Astrocyte (in vitro differentiated cells and primary cell): ENCODE measurements at regions not wholly inside any gene's neighbourhood (a gene's known extent, or its start where the extent isn't known, plus 50 kb on each side); places are given as distances from the start of the nearest gene placed in this dataset.

Experiments used
- DNase-seq: peaks from one replicate; pipeline ENCODE4 v3.0.0-alpha.2; 2010; ENCODE audit warnings: low read depth
- FAIRE-seq: peaks from 2 replicates; lab custom pipeline; 2011; peaks lifted over from hg19 to GRCh38; lab: Jason Lieb, UNC
- H2AFZ ChIP-seq: 2 replicates; pipeline ENCODE4 v1.6.0; 2012; ENCODE audit warnings: low read depth, low read length, inconsistent platforms
- H3K27ac ChIP-seq: 2 replicates; pipeline ENCODE4 v1.5.1; 2011; ENCODE audit warnings: low read depth, low read length, inconsistent platforms
- H3K27me3 ChIP-seq: 2 replicates; pipeline ENCODE4 v1.6.0; 2011; ENCODE audit warnings: low read length, inconsistent platforms; ENCODE audit not compliant: insufficient read depth
- H3K36me3 ChIP-seq: 2 replicates; pipeline ENCODE4 v1.5.1; 2011; ENCODE audit warnings: low read length, inconsistent platforms; ENCODE audit not compliant: insufficient read depth
- H3K4me1 ChIP-seq: 2 replicates; pipeline ENCODE4 v1.5.1; 2011; ENCODE audit warnings: low read length, inconsistent platforms; ENCODE audit not compliant: insufficient read depth
- H3K4me2 ChIP-seq: 2 replicates; pipeline ENCODE4 v1.6.0; 2012; ENCODE audit warnings: low read length, inconsistent platforms
- H3K4me3 ChIP-seq: 2 replicates; pipeline ENCODE4 v1.5.1; 2011; ENCODE audit warnings: low read depth, mild to moderate bottlenecking, low read length, inconsistent platforms; ENCODE audit not compliant: insufficient read depth
- H3K79me2 ChIP-seq: 2 replicates; pipeline ENCODE4 v1.6.0; 2012; ENCODE audit warnings: mild to moderate bottlenecking, low read length, inconsistent platforms; ENCODE audit not compliant: insufficient read depth
- H3K9ac ChIP-seq: 2 replicates; pipeline ENCODE4 v1.6.0; 2012; ENCODE audit warnings: mild to moderate bottlenecking, low read length, inconsistent platforms
- H3K9me3 ChIP-seq: 2 replicates; pipeline ENCODE4 v1.5.1; 2012; ENCODE audit warnings: low read depth, mild to moderate bottlenecking, low read length, inconsistent platforms; ENCODE audit not compliant: insufficient read depth
- H4K20me1 ChIP-seq: 2 replicates; pipeline ENCODE4 v1.6.0; 2012; ENCODE audit warnings: low read length, inconsistent platforms; ENCODE audit not compliant: insufficient read depth
- H3K27ac Mint-ChIP-seq: one replicate; pipeline ENCODE4 v1.8.0; 2021; ENCODE audit warnings: mild to moderate bottlenecking, mixed read lengths; ENCODE audit not compliant: unreplicated experiment
- H3K27me3 Mint-ChIP-seq: one replicate; pipeline ENCODE4 v1.8.0; 2021; ENCODE audit warnings: low read depth, mixed read lengths; ENCODE audit not compliant: unreplicated experiment
- H3K36me3 Mint-ChIP-seq: one replicate; pipeline ENCODE4 v1.8.0; 2021; ENCODE audit warnings: low read depth, mixed read lengths; ENCODE audit not compliant: unreplicated experiment
- H3K4me1 Mint-ChIP-seq: one replicate; pipeline ENCODE4 v1.8.0; 2021; ENCODE audit warnings: low read depth, mixed read lengths; ENCODE audit not compliant: unreplicated experiment
- H3K4me3 Mint-ChIP-seq: one replicate; pipeline ENCODE4 v1.8.0; 2021; ENCODE audit warnings: mild to moderate bottlenecking, moderate library complexity, mixed read lengths; ENCODE audit not compliant: unreplicated experiment
- H3K9me3 Mint-ChIP-seq: one replicate; pipeline ENCODE4 v1.8.0; 2021; ENCODE audit warnings: mild to moderate bottlenecking, mixed read lengths; ENCODE audit not compliant: unreplicated experiment
- EZH2 ChIP-seq: IDR thresholded peaks from 2 replicates; pipeline ENCODE4 v1.6.1; 2012; ENCODE audit warnings: mild to moderate bottlenecking, low read length, inconsistent platforms; ENCODE audit not compliant: insufficient read depth
- TF ChIP-seq, protein P1 (sequence below): IDR thresholded peaks from 2 replicates; pipeline ENCODE4 v1.5.1; 2011; ENCODE audit warnings: low read depth, mild to moderate bottlenecking, inconsistent platforms, low read length, moderate library complexity; ENCODE audit not compliant: insufficient read depth

DNA sequence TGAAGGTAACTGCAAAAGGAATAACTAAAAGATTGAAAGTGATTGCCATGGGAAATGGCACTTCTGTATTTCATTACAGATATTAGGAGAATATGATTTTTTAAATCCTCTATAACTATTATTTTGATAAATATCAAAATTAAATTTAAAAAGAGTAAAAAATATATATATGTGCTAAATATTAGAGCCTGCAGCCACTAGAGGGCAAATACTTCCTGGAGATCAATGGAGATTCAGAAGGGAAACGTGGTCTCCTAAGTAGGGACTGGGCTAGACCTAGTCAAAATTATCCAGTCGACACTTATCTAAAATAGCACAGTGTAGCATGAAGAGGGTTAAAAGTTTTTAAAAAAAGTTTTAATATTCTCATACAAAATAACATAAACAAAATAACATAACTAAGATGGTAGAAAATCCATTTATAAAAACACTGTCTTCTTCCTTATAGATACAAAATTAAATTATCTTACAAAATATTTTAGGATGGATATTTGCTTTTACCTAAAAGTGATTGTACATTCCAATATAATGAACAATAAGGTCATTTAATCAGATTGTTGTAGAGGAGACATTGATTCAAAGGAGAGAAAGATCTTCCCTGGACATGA, 434.3 kb downstream of the MDFIC start:
- H3K27me3 Mint-ChIP-seq, result no peaks in the 10 kb centered on the region
- Histone ChIP-seq H3K9ac (no peak overlapping the region), H3K4me1 (no peaks in the 10 kb centered on the region), H3K9me3 (no peaks in the 10 kb centered on the region), H3K4me2 (no peak overlapping the region), H3K36me3 (no peaks in the 10 kb centered on the region), H3K4me3 (no peak overlapping the region), H3K27me3 (no peaks in the 10 kb centered on the region), H3K79me2 (no peaks in the 10 kb centered on the region), H4K20me1 (no peaks in the 10 kb centered on the region), H3K27ac (peak overlapping the region; percentile 22), H2AFZ (no peak overlapping the region)
- H3K27ac Mint-ChIP-seq, result no peak overlapping the region
- no peaks in the 10 kb centered on the region for H3K9me3 Mint-ChIP-seq
- no peaks in the 10 kb centered on the region for H3K4me1 Mint-ChIP-seq
- DNase-seq (peak; percentile 4), FAIRE-seq (no peak)
- no peaks in the 10 kb centered on the region for H3K36me3 Mint-ChIP-seq
- no peak overlapping the region for H3K4me3 Mint-ChIP-seq
- TF ChIP-seq EZH2, result no peak
- TF ChIP-seq, protein P1, sequence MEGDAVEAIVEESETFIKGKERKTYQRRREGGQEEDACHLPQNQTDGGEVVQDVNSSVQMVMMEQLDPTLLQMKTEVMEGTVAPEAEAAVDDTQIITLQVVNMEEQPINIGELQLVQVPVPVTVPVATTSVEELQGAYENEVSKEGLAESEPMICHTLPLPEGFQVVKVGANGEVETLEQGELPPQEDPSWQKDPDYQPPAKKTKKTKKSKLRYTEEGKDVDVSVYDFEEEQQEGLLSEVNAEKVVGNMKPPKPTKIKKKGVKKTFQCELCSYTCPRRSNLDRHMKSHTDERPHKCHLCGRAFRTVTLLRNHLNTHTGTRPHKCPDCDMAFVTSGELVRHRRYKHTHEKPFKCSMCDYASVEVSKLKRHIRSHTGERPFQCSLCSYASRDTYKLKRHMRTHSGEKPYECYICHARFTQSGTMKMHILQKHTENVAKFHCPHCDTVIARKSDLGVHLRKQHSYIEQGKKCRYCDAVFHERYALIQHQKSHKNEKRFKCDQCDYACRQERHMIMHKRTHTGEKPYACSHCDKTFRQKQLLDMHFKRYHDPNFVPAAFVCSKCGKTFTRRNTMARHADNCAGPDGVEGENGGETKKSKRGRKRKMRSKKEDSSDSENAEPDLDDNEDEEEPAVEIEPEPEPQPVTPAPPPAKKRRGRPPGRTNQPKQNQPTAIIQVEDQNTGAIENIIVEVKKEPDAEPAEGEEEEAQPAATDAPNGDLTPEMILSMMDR, result peak; percentile 43

DNA sequence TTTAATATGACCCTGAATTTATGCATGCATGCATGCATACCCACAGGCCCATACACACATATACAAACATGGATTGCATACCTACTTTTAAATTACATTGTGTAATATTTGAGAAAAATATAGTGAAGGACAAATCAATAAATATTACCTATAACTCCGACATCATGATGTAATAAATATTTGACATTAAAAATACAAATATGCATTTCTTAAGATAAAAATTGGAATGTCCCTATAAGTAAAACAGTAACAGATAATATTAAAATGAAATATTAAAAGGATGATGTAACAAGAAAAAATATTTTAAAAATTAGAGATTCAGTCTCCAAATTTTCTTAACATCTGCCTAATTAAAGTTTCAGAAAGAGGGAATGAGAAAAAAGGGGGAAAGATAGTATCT, 433.0 kb downstream of the MDFIC start:
- FAIRE-seq, result no peak
- Histone ChIP-seq H3K27me3 (no peaks in the 10 kb centered on the region), H2AFZ (no peak overlapping the region), H4K20me1 (no peaks in the 10 kb centered on the region), H3K9me3 (no peaks in the 10 kb centered on the region), H3K36me3 (no peaks in the 10 kb centered on the region), H3K9ac (no peak overlapping the region), H3K27ac (no peak overlapping the region), H3K79me2 (no peaks in the 10 kb centered on the region), H3K4me2 (no peak overlapping the region), H3K4me3 (no peak overlapping the region), H3K4me1 (no peaks in the 10 kb centered on the region)
- Mint-ChIP-seq H3K4me1 (no peaks in the 10 kb centered on the region), H3K36me3 (no peaks in the 10 kb centered on the region), H3K27me3 (no peaks in the 10 kb centered on the region), H3K4me3 (no peak overlapping the region), H3K9me3 (no peaks in the 10 kb centered on the region), H3K27ac (no peak overlapping the region)
- DNase-seq, result no peak
- TF ChIP-seq EZH2, result no peak
- TF ChIP-seq, protein P1, result no peak

DNA sequence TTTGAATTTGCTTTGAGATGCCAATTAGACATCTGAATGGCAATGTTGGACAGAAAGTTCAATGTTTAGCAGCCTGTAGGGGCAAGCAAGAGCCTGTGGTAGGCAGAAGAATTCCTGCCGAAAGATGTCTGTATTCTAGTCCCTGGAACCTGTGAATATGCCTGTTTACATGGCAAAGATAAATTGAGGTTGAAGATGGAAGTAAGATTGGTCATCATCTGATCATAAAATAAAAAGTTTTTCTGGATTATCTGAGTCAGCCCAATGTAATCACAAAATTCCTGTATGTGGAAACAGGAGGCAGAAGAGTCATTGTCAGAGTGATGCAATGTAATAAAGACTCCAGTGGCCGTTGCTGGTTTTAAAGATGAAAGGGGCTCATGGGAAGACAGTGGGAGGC, 430.5 kb downstream of the MDFIC start:
- H3K27ac ChIP-seq, result peak overlapping the region; percentile 30

More for the DNA sequence above, 430.5 kb downstream of the MDFIC start:
- TF ChIP-seq EZH2, result no peak
- TF ChIP-seq, protein P1, result no peak
- no peaks in the 10 kb centered on the region for H3K4me1 Mint-ChIP-seq
- no peak overlapping the region for H3K9ac ChIP-seq
- FAIRE-seq (peak; percentile 76), DNase-seq (peak; percentile 48)
- no peaks in the 10 kb centered on the region for H3K27me3 ChIP-seq
- no peak overlapping the region for H3K4me3 ChIP-seq
- peak overlapping the region; percentile 27 for H2AFZ ChIP-seq
- no peak overlapping the region for H3K27ac Mint-ChIP-seq
- H3K9me3 ChIP-seq, result no peaks in the 10 kb centered on the region
- no peaks in the 10 kb centered on the region for H4K20me1 ChIP-seq
- no peak overlapping the region for H3K4me3 Mint-ChIP-seq
- H3K27me3 Mint-ChIP-seq, result no peaks in the 10 kb centered on the region
- no peaks in the 10 kb centered on the region for H3K4me1 ChIP-seq
- H3K36me3 ChIP-seq, result no peaks in the 10 kb centered on the region
- H3K9me3 Mint-ChIP-seq, result no peaks in the 10 kb centered on the region
- H3K4me2 ChIP-seq, result peak overlapping the region; percentile 18
- no peaks in the 10 kb centered on the region for H3K79me2 ChIP-seq
- H3K36me3 Mint-ChIP-seq, result no peaks in the 10 kb centered on the region
